ENCODE measurements at regions not wholly inside any gene's neighbourhood (a gene's known extent, or its start where the extent isn't known, plus 50 kb on each side); places are given as distances from the start of the nearest gene placed in this dataset.

DNA sequence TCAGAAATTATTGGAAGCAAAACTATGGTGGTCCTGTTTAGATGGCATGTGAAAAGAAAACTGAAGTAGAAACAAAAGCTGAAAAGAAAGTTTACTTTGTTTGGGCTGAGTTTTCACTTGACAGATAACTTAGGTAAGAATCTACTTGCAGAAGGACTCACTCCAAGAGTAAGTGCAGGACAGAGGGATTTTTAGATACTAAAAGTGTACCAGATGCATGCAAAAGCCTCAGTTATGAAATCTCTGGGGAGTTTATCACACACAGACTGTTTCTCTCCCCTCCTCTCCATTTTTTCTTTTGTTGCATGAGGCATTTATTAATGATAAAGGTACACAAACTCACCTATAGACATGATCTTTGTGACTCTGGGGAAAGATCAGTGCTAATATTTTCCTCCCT lies 127.5 kb upstream of the GIMD1 start:
- TF ChIP-seq GATA2 (IDR thresholded peaks at IDR 0.05; ENCODE audit: low read depth, low read length) (no peak), GATA3 (IDR thresholded peaks at IDR 0.05; ENCODE audit: low read depth, low read length) (no peak)

Data from SH-SY5Y (cell line).